Neural cell (in vitro differentiated cells): ENCODE measurements at regions not wholly inside any gene's neighbourhood (a gene's known extent, or its start where the extent isn't known, plus 50 kb on each side); places are given as distances from the start of the nearest gene placed in this dataset.

Experiments
- H2AFZ ChIP-seq: fragments of 200-600, 300-800 bp; sonication (generic), shearing (Covaris generic); 2 replicates; pipeline ENCODE4 v1.6.0; 2014; ENCODE audit warnings: low read depth, mild to moderate bottlenecking, antibody characterized with exemption, low read length, moderate library complexity
- H3F3A ChIP-seq: fragments of 200-600 bp; shearing (Covaris generic); 2 replicates; pipeline ENCODE4 v1.6.1; 2016; ENCODE audit warnings: mild to moderate bottlenecking, moderate library complexity, mixed read lengths, antibody characterized with exemption, low read length; ENCODE audit not compliant: insufficient read depth, poor library complexity, severe bottlenecking
- H3K27ac ChIP-seq: fragments of 200-600, 300-800 bp; sonication (generic), shearing (Covaris generic); 2 replicates; pipeline ENCODE4 v1.5.1; 2014; ENCODE audit warnings: mild to moderate bottlenecking, low read length, moderate library complexity
- H3K27me3 ChIP-seq: fragments of 300-800, 200-600 bp; sonication (generic), shearing (Covaris generic); 2 replicates; pipeline ENCODE4 v1.6.0; 2014; ENCODE audit warnings: mild to moderate bottlenecking, low read depth, low read length, moderate library complexity; ENCODE audit not compliant: insufficient read depth
- H3K36me3 ChIP-seq: fragments of 300-800, 200-600 bp; sonication (generic), shearing (Covaris generic); 2 replicates; pipeline ENCODE4 v1.5.1; 2014; ENCODE audit warnings: mild to moderate bottlenecking, antibody characterized with exemption, low read length, moderate library complexity; ENCODE audit not compliant: insufficient read depth
- H3K4me2 ChIP-seq: fragments of 300-800, 200-600 bp; sonication (generic), shearing (Covaris generic); 2 replicates; pipeline ENCODE4 v1.6.0; 2014; ENCODE audit warnings: mild to moderate bottlenecking, low read length
- H3K4me3 ChIP-seq: fragments of 300-800, 200-600 bp; sonication (generic), shearing (Covaris generic); 2 replicates; pipeline ENCODE4 v1.5.1; 2014; ENCODE audit warnings: mild to moderate bottlenecking, low read length, moderate library complexity
- H3K79me2 ChIP-seq: fragments of 200-600 bp; shearing (Covaris generic); replicated peaks from 2 replicates; pipeline ENCODE4 v1.6.0; 2014; ENCODE audit warnings: mild to moderate bottlenecking, low read length, moderate library complexity; ENCODE audit not compliant: insufficient read depth
- H3K9ac ChIP-seq: fragments of 300-800, 200-600 bp; sonication (generic), shearing (Covaris generic); 2 replicates; pipeline ENCODE4 v1.6.1; 2016; ENCODE audit warnings: mild to moderate bottlenecking, low read length, mixed read lengths
- H3K9me2 ChIP-seq: fragments of 200-600 bp; shearing (Covaris generic); 2 replicates; pipeline ENCODE4 v1.6.1; 2016; ENCODE audit warnings: mild to moderate bottlenecking, low read length, mixed read lengths; ENCODE audit not compliant: insufficient read depth
- H3K9me3 ChIP-seq: fragments of 200-600, 300-800 bp; sonication (generic), shearing (Covaris generic); 2 replicates; pipeline ENCODE4 v1.6.1; 2016; ENCODE audit warnings: mild to moderate bottlenecking, mixed run types, low read length, moderate library complexity, mixed read lengths
- H4K20me1 ChIP-seq: fragments of 200-600 bp; shearing (Covaris generic); 2 replicates; pipeline ENCODE4 v1.6.1; 2016; ENCODE audit warnings: mild to moderate bottlenecking, mixed run types; ENCODE audit not compliant: insufficient read depth
- CTCF ChIP-seq: fragments of 450-650 bp; IDR thresholded peaks from 2 replicates; pipeline ENCODE4 v1.5.1; 2014; ENCODE audit warnings: antibody characterized with exemption, mild to moderate bottlenecking, moderate library complexity; ENCODE audit not compliant: poor library complexity, severe bottlenecking
- EP300 ChIP-seq: fragments of 450-650 bp; conservative IDR thresholded peaks from 2 replicates; pipeline ENCODE4 v1.6.1; 2014; ENCODE audit warnings: antibody characterized with exemption, mild to moderate bottlenecking, moderate library complexity; ENCODE audit not compliant: poor library complexity, severe bottlenecking
- EZH2 ChIP-seq: fragments of 200-600, 300-800 bp; shearing (Covaris generic), sonication (generic); IDR thresholded peaks from 2 replicates; pipeline ENCODE4 v1.6.1; 2014; ENCODE audit warnings: antibody characterized with exemption, low read length, borderline replicate concordance, mild to moderate bottlenecking; ENCODE audit not compliant: insufficient read depth, poor library complexity, severe bottlenecking
- MXI1 ChIP-seq: fragments of 450-650 bp; conservative IDR thresholded peaks from 2 replicates; pipeline ENCODE4 v1.6.1; 2014; ENCODE audit warnings: antibody characterized with exemption, mild to moderate bottlenecking; ENCODE audit not compliant: poor library complexity, severe bottlenecking
- POLR2AphosphoS5 ChIP-seq: IDR thresholded peaks from 2 replicates; pipeline ENCODE4 v1.6.1; 2012
- RAD21 ChIP-seq: fragments of 450-650 bp; conservative IDR thresholded peaks from 2 replicates; pipeline ENCODE4 v1.6.1; 2014; ENCODE audit warnings: antibody characterized with exemption, mild to moderate bottlenecking, moderate library complexity
- REST ChIP-seq: IDR thresholded peaks from 2 replicates; pipeline ENCODE4 v1.6.1; 2012; ENCODE audit warnings: borderline replicate concordance
- SMC3 ChIP-seq: fragments of 450-650 bp; conservative IDR thresholded peaks from 2 replicates; pipeline ENCODE4 v1.6.1; 2014; ENCODE audit warnings: antibody characterized with exemption, mild to moderate bottlenecking, moderate library complexity; ENCODE audit not compliant: poor library complexity
- TAF1 ChIP-seq: IDR thresholded peaks from 2 replicates; pipeline ENCODE4 v1.6.1; 2012; ENCODE audit warnings: low read depth

- Histone ChIP-seq H3K9ac (no peak overlapping the region), H3K36me3 (no peaks in the 10 kb centered on the region), H3F3A (no peaks in the 10 kb centered on the region), H3K9me2 (no peaks in the 10 kb centered on the region), H4K20me1 (no peaks in the 10 kb centered on the region), H3K27me3 (no peaks in the 10 kb centered on the region), H3K4me2 (no peak overlapping the region), H3K4me3 (no peak overlapping the region), H3K79me2 (no peaks in the 10 kb centered on the region), H3K27ac (no peak overlapping the region), H2AFZ (no peak overlapping the region), H3K9me3 (no peaks in the 10 kb centered on the region)
- no peak for TF ChIP-seq RAD21
- TF ChIP-seq REST, result no peak
- TF ChIP-seq TAF1, result no peak
- no peak for TF ChIP-seq POLR2AphosphoS5
- no peak for TF ChIP-seq MXI1
- no peak for TF ChIP-seq CTCF
- TF ChIP-seq SMC3, result no peak
- TF ChIP-seq EP300, result no peak
- TF ChIP-seq EZH2, result no peak
These were observed 204.8 kb downstream of the SMAD2 start for GRCh38 chr18:47725656-47726055.

- H2AFZ ChIP-seq, result no peak overlapping the region
- no peak overlapping the region for H3K9ac ChIP-seq
- no peak overlapping the region for H3K27ac ChIP-seq
- H4K20me1 ChIP-seq, result no peaks in the 10 kb centered on the region
- TF ChIP-seq SMC3, result no peak
- TF ChIP-seq CTCF, result no peak
- TF ChIP-seq REST, result no peak
- no peak for TF ChIP-seq TAF1
- no peak for TF ChIP-seq RAD21
- no peak for TF ChIP-seq EP300
- no peak for TF ChIP-seq EZH2
- no peak for TF ChIP-seq MXI1
- no peak for TF ChIP-seq POLR2AphosphoS5
- no peaks in the 10 kb centered on the region for H3K9me3 ChIP-seq
- no peaks in the 10 kb centered on the region for H3K36me3 ChIP-seq
- H3K4me3 ChIP-seq, result no peak overlapping the region
- no peaks in the 10 kb centered on the region for H3K9me2 ChIP-seq
- H3K79me2 ChIP-seq, result no peaks in the 10 kb centered on the region
- H3F3A ChIP-seq, result no peaks in the 10 kb centered on the region
- no peak overlapping the region for H3K4me2 ChIP-seq
- no peaks in the 10 kb centered on the region for H3K27me3 ChIP-seq
These were observed 206.1 kb downstream of the SMAD2 start for GRCh38 chr18:47724186-47724975.
